HK-2 (cell line): ENCODE measurements at regions not wholly inside any gene's neighbourhood (a gene's known extent, or its start where the extent isn't known, plus 50 kb on each side); places are given as distances from the start of the nearest gene placed in this dataset.

ENCODE experiments used
- DNase-seq: peaks from one replicate; pipeline ENCODE4 v3.0.0-alpha.2; 2018; ENCODE audit not compliant: unreplicated experiment

DNA sequence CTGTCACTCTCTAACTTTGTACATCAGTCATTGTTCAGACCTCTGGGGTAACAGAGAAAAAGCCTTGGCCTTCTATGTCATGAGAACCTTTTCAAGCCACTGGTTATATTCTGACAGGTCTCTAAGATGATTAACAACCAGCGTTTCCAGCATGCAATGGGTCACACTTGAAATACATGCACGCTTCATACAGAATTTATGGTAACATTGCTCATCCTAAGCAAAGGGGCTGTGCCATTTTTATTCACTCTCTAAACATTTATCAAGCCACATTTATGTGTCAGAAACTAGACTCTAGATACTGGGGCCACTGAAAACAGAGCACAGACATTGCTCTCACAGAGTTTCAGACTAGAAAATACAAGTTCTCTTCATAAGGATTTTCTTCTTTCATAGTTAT lies 501.4 kb upstream of the DAB1 start:
- no peak for DNase-seq

GRCh38 chr1:57922130-57922529 lies 498.3 kb upstream of the DAB1 start:
- no peak for DNase-seq

- DNase-seq = no peak
Measured at GRCh38 chr1:57916041-57916440, 492.2 kb upstream of the DAB1 start.

DNA sequence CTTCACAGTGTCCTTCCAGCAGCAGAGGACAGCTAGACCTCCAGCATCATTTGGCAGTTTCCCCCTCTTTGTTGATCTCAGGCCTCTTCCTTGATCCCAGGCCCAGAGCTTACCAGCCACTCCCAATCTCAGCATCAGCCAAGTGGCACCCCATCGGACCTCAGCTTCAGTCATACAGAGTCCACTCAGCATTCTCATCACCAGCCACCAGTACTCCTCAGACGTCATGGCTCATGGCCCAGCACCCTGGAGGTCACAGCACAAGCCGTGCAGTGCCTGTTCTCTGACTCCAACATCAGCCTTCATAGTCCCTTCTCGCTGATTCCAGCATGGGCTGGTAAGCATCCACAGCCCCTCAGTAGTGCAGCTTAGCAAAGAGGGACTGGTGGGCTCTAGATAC lies 487.6 kb upstream of the DAB1 start:
- no peak for DNase-seq

DNA sequence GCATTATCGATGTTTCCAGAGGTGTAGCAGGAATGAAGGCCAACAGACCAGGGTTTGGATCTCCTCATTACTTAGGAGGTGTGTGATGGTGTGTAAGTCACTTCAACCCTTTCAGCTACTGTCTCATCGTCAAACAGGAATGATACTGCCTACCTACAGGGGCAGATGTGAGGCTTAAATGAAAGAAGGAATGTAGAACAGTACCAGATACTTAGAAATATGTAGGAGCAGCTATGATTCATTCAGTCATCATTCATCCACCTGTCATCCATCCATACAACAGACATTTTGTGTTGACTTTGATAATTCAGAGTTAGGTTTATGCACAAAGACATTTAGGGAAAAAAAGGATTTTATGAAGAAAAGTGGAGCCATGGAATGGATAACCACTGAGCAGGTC lies 486.9 kb upstream of the DAB1 start:
- no peak for DNase-seq

GRCh38 chr1:57910305-57910704 lies 486.4 kb upstream of the DAB1 start:
- DNase-seq = no peak

GRCh38 chr1:57908147-57908890 lies 484.5 kb upstream of the DAB1 start:
- no peak for DNase-seq

GRCh38 chr1:57901208-57901919 lies 477.5 kb upstream of the DAB1 start:
- DNase-seq = no peak

- DNase-seq = no peak
Measured at GRCh38 chr1:57898531-57898930, 474.7 kb upstream of the DAB1 start.

DNA sequence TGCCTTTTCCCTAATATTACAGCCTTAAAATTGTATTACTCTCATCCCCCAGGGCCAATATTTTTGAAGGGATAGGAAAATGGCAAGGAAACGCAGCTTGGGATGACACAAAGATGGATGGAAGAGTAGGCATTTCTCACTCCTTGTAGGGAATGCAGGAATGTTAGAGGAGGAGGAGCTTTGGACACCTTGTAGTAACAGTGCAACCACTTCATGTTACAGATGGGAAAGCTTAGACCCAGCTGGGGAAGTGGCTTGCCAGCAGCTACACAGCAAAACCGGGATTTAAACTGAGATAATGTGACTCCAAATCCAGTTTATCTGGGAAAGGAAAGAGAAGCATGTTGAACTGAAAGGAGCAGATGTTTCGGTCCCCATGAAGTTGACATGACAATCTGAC lies 473.7 kb upstream of the DAB1 start:
- DNase-seq = no peak

GRCh38 chr1:57894315-57894714 lies 470.5 kb upstream of the DAB1 start:
- DNase-seq = no peak

DNA sequence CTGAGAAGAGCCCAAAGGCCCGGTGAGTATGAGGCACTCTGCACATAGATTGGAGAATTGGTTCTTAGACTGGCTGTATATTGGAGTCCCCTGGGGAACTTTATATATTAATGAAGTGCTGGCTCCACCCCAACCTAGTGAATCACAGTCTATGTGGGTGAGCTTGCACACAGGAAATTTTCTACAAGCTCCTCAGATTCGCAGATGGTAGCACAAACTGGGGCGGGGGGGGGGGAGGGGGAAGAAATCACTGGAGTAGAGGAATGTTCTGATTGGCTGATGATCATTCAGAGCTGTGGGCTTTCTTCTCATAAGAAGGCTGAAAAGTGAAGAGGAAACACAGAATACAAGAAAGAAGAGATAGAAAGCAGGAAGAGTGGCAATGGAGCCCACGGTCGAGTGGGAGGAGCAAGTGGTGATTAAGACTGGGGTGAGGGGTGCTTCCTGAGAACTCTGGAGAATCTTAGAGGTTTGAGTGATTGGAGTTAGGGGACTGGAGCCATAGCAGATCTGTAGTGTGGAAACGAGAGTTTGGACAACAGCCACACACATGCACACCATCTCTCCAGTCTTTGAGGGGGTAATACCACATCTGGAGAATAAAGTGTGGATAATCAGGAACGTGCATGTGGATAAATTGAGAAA lies 465.9 kb upstream of the DAB1 start:
- peak; percentile 9 for DNase-seq

DNA sequence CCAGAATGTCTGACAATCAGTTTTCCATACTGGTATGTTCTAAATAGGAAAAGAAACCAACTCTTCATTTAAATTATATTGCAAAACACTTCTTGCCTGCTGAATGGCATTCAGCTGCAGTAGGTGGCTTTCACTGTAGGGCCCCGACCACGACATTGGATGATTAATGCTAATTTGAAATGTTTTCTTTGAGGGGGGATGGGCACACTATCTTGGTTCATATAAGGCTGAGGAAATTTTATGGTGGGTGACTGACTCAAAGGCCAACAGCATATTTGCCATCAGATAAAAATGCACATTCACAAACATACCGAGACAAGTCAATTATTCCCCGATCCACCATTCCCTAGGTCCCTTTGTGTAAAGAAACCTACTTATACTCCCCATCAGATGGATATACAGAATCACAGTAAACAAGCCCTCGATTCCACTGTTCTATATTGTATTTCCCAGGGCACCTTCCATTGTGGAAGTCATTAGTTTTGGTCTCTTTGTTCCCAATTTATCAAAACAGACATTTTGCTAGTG lies 464.2 kb upstream of the DAB1 start:
- no peak for DNase-seq

DNA sequence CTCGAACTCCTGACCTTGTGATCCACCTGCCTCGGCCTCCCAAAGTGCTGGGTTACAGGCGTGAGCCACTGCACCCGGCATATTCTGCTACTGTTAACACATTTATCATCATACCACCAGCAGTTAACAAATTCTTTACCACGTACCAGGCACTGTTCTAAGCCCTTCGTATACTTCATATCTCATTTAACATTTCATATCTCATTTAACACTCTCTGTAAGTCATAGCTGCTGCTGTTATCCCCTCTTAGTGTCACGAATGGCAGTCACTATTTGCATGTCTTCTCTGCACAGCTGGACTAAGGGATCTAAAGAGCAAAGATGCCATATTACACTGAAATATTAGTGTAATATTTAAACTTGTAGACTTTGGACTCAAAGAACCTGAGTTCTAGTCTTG lies 462.5 kb upstream of the DAB1 start:
- DNase-seq = no peak

GRCh38 chr1:57883642-57883995 lies 459.8 kb upstream of the DAB1 start:
- no peak for DNase-seq

- DNase-seq = no peak
Measured at GRCh38 chr1:57882934-57883641, 459.2 kb upstream of the DAB1 start.

GRCh38 chr1:57882072-57882471 lies 458.2 kb upstream of the DAB1 start:
- no peak for DNase-seq

DNA sequence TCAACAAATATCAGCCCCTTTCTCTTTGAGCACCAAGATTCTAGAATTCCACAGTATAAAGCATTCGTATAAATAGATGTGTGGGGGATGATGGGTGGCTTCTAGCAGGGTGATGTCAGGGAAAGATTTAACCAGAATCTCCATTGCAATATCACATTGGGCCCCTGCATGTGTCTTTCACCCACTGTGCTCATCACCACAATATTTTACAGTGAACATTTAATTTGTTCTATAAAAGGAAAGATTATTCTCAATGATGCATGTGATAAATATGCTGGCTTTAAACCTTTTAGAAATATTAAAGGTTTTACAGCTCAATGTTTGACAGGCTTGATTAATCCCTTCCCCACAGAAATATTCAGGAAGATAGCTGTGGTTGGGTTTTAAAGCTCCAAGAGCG lies 457.8 kb upstream of the DAB1 start:
- no peak for DNase-seq

GRCh38 chr1:57879700-57880099 lies 455.8 kb upstream of the DAB1 start:
- no peak for DNase-seq

GRCh38 chr1:57874418-57874877 lies 450.6 kb upstream of the DAB1 start:
- no peak for DNase-seq

DNA sequence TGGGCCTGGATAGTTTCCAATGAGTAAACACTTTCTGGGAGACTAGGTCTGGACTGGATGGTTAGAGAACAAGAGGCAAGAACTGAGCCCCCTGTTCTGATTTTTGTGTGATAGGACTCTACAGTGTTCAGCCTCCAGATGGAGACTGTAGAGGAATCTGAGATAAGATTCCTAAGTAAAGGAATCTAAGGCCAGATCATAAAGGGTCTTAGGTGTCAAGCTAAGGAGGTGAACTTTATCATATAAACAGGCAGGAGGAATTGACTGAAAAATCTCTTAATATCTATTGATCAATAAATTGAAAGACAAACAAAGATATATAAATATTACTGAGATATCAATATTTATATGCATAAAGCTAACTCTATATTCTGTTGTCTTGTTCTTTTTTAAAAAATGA lies 449.1 kb upstream of the DAB1 start:
- no peak for DNase-seq

GRCh38 chr1:57868908-57869307 lies 445.0 kb upstream of the DAB1 start:
- DNase-seq = no peak
